GM13976 (cell line): ENCODE measurements at regions not wholly inside any gene's neighbourhood (a gene's known extent, or its start where the extent isn't known, plus 50 kb on each side); places are given as distances from the start of the nearest gene placed in this dataset.

Source experiments
- DNase-seq: peaks from one replicate; pipeline ENCODE4 v3.0.0; 2012; ENCODE audit warnings: low spot score
- in situ Hi-C: fragments of 300-500 bp; cut with MboI; formaldehyde crosslinking; loops from one replicate; pipeline ENCODE4 v1.12.0; 2022; ENCODE audit warnings: low sequenced_read_pairs, mixed read lengths, inconsistent platforms; ENCODE audit not compliant: unreplicated experiment
- TF ChIP-seq, protein P1 (sequence below): IDR thresholded peaks from 2 replicates; pipeline ENCODE4 v1.5.1; 2012; ENCODE audit warnings: borderline replicate concordance, mild to moderate bottlenecking; ENCODE audit not compliant: insufficient read depth; ENCODE audit errors: extremely low read depth, missing control alignments, control extremely low read depth

DNA sequence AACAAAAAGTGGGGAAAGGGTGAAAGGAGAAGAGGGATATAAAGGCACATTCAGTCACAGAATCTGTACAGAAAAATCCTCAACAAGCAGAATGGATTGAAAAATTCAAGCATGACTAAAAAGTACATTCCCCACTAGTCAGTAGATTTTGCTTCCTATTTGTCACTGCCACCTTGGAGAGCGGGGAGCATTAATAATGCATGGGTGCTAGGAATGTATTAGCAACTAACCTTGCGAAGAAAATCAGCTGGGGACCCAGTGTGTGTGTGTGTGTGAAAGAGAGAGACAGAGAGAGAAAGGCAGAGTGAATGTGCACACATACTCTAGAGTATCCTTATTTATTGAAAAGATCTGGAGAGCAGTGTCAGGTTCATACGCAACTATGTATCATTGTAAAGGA is 968.7 kb upstream of the ZEB2 start:
- TF ChIP-seq, protein P1, sequence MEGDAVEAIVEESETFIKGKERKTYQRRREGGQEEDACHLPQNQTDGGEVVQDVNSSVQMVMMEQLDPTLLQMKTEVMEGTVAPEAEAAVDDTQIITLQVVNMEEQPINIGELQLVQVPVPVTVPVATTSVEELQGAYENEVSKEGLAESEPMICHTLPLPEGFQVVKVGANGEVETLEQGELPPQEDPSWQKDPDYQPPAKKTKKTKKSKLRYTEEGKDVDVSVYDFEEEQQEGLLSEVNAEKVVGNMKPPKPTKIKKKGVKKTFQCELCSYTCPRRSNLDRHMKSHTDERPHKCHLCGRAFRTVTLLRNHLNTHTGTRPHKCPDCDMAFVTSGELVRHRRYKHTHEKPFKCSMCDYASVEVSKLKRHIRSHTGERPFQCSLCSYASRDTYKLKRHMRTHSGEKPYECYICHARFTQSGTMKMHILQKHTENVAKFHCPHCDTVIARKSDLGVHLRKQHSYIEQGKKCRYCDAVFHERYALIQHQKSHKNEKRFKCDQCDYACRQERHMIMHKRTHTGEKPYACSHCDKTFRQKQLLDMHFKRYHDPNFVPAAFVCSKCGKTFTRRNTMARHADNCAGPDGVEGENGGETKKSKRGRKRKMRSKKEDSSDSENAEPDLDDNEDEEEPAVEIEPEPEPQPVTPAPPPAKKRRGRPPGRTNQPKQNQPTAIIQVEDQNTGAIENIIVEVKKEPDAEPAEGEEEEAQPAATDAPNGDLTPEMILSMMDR, result no peak
- DNase-seq, result no peak
- in situ Hi-C loops, result no loop called here

DNA sequence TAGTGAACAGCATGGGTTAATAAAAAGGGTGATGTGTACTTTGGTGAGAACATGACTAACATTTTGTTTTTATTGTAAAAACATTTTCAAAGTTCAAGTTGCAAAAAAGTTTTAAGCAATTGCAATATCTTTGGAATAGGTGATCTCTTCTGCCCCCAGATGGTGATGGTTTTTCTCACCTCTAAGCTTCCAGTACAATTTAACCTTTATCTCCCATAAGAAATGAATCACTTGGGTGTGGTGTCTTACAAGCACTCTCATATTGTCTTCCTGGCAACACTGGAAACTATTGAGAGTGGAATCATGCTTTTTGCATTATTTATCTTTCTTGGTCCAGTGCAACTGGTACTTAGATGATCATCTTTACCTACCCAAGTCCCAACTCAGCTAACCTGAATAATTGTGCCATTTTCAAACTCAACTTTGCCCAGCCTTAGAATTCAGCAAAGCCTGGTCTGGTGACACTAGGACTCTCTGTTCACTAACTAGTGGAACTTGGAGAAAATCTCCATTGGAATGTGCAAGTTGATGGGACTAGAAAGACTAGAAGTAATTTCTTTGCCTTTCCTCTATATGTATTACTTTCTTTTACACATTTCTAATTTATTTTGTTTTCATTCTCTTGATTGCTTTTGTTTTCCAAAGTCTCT is 964.7 kb upstream of the ZEB2 start:
- DNase-seq, result no peak
- TF ChIP-seq, protein P1, result peak; percentile 18
- in situ Hi-C loops, result no loop called here

DNA sequence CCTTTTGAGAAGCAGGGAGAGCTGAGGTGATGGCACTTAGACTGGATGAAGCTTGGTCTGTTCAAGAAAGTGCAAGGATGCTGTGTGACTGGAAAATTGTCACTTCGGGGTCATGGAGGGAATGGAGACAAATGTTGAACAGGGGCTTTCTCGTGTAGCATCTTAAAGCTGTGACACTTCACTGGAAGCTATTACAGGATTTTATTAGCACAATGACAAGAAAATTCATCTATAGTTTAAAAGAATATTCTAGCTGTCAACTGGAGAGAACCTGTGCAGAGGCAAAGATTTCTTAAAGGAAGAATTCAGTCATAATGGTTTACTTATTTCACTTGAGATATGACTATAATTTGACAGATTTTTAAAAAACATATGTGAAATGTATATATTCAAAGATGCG is 963.9 kb upstream of the ZEB2 start:
- in situ Hi-C loops, result no loop called here
- DNase-seq, result no peak
- TF ChIP-seq, protein P1, result no peak

DNA sequence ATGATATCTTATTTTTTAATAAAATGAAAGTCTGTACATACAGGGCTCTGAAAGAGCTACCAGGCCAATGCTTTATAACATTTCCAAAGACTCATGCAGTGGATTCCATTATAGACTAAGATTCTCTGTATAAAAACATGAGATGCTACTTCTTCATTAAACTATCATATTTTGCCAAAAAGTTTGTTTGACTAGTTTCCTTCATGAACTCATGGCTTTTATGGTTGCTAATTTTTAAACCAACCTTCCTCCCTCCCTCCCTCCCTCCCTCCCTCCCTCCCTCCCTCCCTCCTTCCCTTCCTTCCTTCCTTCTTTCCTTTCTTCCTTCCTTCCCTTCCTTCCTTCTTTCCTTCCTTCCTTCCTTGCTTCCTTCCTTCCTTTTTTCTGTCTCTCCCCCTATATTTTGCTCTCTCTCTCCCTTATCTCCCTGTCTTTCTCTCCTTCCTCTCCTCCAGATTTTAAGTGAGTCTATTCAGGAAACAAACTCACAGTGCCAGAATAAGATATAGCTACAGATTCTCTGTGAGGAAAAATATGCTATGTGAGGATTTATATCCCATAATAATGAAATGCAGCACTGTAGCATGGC is 961.5 kb upstream of the ZEB2 start:
- in situ Hi-C loops, result no loop called here
- TF ChIP-seq, protein P1, result no peak
- DNase-seq, result no peak

DNA sequence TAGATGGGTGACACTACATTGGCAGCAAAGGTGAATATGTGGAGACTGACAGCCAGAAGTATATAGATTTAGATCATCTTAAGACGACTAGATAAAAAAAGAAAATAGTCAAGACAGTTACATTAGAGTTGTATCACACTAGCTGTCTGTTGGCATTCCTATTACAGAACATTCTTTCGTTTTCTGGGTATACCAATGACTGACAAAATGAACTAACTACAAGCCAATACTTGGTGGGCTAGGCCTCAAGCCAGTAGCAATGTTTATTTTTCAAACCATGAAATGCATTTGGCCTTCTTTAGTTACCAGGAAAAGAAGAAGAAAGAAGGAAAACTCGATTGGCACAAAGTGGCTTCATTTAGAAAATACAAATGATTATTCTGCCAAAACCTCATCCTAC is 944.9 kb upstream of the ZEB2 start:
- TF ChIP-seq, protein P1, result no peak
- no peak for DNase-seq
- in situ Hi-C loops, result no loop called here

DNA sequence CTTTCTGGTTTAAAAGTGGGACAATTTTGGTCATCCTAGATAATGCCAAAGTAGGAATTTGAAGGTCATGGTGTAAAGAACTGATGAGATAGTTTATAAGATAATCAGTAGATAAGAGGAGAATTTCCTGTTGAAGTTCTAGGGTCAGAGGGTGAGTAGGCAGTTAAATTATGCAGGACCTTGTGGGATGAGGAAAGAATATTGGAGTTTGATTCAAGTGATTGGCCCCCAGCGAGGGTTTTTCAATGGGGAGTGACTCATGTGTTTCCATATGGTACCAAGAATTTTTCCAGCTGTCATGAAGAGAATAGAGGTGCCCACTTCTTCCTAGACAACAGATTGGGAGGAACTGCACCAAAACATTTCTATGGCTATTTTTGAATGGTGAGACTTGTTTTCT is 940.2 kb upstream of the ZEB2 start:
- no peak for DNase-seq
- in situ Hi-C loops, result no loop called here
- TF ChIP-seq, protein P1, result no peak
